A549 (cell line): ENCODE measurements at regions not wholly inside any gene's neighbourhood (a gene's known extent, or its start where the extent isn't known, plus 50 kb on each side); places are given as distances from the start of the nearest gene placed in this dataset.

Source experiments
- CHD2 ChIP-seq: fragments of 150-350 bp; IDR thresholded peaks from 2 replicates; pipeline ENCODE4 v1.6.1; 2014; ENCODE audit warnings: low read length; ENCODE audit not compliant: partially characterized antibody
- CHD4 ChIP-seq: fragments of 200-600 bp; sonication (generic); IDR thresholded peaks from 2 replicates; pipeline ENCODE4 v1.6.1; 2016; ENCODE audit warnings: antibody characterized with exemption, mild to moderate bottlenecking, borderline replicate concordance
- KDM1A ChIP-seq: fragments of 200-600 bp; sonication (generic); IDR thresholded peaks from 2 replicates; pipeline ENCODE4 v1.6.1; 2016; ENCODE audit warnings: low read depth, mild to moderate bottlenecking
- POLR2A ChIP-seq: IDR thresholded peaks from 2 replicates; pipeline ENCODE4 v1.6.1; 2012; ENCODE audit warnings: mild to moderate bottlenecking, low read length
- RAD21 ChIP-seq, 2 experiments: fragments of >200 bp in 1 of 2; sonication (Bioruptor Twin) in 1 of 2; formaldehyde crosslinking in 1 of 2; IDR thresholded peaks in 1 of 2; conservative IDR thresholded peaks in 1 of 2; 2 replicates in 1 of 2; 3 replicates in 1 of 2; pipeline ENCODE4 v1.6.1; 2012 to 2018; ENCODE audit warnings: inconsistent platforms in 1 of 2
- RNF2 ChIP-seq: fragments of 200-600 bp; sonication (generic); IDR thresholded peaks from 2 replicates; pipeline ENCODE4 v1.6.1; 2016; ENCODE audit warnings: low read depth, mild to moderate bottlenecking, antibody characterized with exemption, moderate library complexity, borderline replicate concordance
- TF ChIP-seq, protein P1 (sequence below): IDR thresholded peaks from 2 replicates; pipeline ENCODE4 v1.6.1; 2012; ENCODE audit warnings: low read depth, borderline replicate concordance
- TF ChIP-seq, protein P2 (sequence below): fragments of >200 bp; sonication (Bioruptor Twin); formaldehyde crosslinking; IDR thresholded peaks from 3 replicates; pipeline ENCODE4 v1.5.1; 2016
- TF ChIP-seq, protein P3 (sequence below): IDR thresholded peaks from 2 replicates; pipeline ENCODE4 v1.6.1; 2012
- TF ChIP-seq, protein P4 (sequence below): fragments of 450-650 bp; IDR thresholded peaks from 2 replicates; pipeline ENCODE4 v1.6.1; 2014; ENCODE audit warnings: antibody characterized with exemption
- TF ChIP-seq, protein P5 (sequence below): fragments of 200-600 bp; sonication (generic); IDR thresholded peaks from 2 replicates; pipeline ENCODE4 v1.6.1; 2016; ENCODE audit warnings: antibody characterized with exemption, mild to moderate bottlenecking, moderate library complexity
- TF ChIP-seq, protein P6 (sequence below): IDR thresholded peaks from 2 replicates; pipeline ENCODE4 v1.6.1; 2012

DNA sequence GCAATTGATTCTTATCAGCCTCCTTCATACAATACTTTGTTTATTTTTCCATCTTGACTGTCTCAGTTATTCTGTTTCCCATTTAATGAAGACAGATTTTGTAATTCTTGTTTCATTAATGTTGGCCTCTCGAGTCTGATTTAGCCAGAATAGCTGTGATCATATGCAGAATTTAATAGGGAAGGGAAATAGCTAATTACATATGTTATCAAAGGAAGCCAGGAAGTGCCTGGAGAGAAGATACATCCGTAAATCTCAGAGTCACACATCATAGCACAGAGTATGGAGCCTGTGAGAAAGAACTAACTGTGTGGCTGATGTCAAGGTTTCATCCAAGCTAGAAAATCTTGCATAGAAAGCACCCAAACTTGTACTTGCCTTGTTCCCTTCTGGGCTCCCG, 288.9 kb upstream of the SLCO3A1 start:
- TF ChIP-seq RNF2 (no peak), CHD2 (no peak), RAD21 (conservative IDR thresholded peaks at IDR 0.05 in 1 of 2, IDR thresholded peaks at IDR 0.05 in 1 of 2) (no peak), CHD4 (no peak), POLR2A (no peak), KDM1A (no peak)
- TF ChIP-seq, protein P1, sequence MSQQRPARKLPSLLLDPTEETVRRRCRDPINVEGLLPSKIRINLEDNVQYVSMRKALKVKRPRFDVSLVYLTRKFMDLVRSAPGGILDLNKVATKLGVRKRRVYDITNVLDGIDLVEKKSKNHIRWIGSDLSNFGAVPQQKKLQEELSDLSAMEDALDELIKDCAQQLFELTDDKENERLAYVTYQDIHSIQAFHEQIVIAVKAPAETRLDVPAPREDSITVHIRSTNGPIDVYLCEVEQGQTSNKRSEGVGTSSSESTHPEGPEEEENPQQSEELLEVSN, result no peak
- TF ChIP-seq, protein P2, sequence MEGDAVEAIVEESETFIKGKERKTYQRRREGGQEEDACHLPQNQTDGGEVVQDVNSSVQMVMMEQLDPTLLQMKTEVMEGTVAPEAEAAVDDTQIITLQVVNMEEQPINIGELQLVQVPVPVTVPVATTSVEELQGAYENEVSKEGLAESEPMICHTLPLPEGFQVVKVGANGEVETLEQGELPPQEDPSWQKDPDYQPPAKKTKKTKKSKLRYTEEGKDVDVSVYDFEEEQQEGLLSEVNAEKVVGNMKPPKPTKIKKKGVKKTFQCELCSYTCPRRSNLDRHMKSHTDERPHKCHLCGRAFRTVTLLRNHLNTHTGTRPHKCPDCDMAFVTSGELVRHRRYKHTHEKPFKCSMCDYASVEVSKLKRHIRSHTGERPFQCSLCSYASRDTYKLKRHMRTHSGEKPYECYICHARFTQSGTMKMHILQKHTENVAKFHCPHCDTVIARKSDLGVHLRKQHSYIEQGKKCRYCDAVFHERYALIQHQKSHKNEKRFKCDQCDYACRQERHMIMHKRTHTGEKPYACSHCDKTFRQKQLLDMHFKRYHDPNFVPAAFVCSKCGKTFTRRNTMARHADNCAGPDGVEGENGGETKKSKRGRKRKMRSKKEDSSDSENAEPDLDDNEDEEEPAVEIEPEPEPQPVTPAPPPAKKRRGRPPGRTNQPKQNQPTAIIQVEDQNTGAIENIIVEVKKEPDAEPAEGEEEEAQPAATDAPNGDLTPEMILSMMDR, result no peak
- TF ChIP-seq, protein P3, sequence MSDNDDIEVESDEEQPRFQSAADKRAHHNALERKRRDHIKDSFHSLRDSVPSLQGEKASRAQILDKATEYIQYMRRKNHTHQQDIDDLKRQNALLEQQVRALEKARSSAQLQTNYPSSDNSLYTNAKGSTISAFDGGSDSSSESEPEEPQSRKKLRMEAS, result no peak
- TF ChIP-seq, protein P4, sequence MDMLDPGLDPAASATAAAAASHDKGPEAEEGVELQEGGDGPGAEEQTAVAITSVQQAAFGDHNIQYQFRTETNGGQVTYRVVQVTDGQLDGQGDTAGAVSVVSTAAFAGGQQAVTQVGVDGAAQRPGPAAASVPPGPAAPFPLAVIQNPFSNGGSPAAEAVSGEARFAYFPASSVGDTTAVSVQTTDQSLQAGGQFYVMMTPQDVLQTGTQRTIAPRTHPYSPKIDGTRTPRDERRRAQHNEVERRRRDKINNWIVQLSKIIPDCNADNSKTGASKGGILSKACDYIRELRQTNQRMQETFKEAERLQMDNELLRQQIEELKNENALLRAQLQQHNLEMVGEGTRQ, result no peak
- TF ChIP-seq, protein P5, sequence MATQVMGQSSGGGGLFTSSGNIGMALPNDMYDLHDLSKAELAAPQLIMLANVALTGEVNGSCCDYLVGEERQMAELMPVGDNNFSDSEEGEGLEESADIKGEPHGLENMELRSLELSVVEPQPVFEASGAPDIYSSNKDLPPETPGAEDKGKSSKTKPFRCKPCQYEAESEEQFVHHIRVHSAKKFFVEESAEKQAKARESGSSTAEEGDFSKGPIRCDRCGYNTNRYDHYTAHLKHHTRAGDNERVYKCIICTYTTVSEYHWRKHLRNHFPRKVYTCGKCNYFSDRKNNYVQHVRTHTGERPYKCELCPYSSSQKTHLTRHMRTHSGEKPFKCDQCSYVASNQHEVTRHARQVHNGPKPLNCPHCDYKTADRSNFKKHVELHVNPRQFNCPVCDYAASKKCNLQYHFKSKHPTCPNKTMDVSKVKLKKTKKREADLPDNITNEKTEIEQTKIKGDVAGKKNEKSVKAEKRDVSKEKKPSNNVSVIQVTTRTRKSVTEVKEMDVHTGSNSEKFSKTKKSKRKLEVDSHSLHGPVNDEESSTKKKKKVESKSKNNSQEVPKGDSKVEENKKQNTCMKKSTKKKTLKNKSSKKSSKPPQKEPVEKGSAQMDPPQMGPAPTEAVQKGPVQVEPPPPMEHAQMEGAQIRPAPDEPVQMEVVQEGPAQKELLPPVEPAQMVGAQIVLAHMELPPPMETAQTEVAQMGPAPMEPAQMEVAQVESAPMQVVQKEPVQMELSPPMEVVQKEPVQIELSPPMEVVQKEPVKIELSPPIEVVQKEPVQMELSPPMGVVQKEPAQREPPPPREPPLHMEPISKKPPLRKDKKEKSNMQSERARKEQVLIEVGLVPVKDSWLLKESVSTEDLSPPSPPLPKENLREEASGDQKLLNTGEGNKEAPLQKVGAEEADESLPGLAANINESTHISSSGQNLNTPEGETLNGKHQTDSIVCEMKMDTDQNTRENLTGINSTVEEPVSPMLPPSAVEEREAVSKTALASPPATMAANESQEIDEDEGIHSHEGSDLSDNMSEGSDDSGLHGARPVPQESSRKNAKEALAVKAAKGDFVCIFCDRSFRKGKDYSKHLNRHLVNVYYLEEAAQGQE, result no peak
- TF ChIP-seq, protein P6, sequence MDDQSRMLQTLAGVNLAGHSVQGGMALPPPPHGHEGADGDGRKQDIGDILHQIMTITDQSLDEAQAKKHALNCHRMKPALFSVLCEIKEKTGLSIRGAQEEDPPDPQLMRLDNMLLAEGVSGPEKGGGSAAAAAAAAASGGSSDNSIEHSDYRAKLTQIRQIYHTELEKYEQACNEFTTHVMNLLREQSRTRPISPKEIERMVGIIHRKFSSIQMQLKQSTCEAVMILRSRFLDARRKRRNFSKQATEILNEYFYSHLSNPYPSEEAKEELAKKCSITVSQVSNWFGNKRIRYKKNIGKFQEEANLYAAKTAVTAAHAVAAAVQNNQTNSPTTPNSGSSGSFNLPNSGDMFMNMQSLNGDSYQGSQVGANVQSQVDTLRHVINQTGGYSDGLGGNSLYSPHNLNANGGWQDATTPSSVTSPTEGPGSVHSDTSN, result no peak
